HG02588 (cell line): ENCODE measurements at regions not wholly inside any gene's neighbourhood (a gene's known extent, or its start where the extent isn't known, plus 50 kb on each side); places are given as distances from the start of the nearest gene placed in this dataset.
"Not testable (repeated sequence)": the region's sequence is repeated elsewhere in the genome, so short reads cannot be mapped to it uniquely, and the experiment has no call there.

Source experiments
- ATAC-seq: cut with Tn5 transposase; IDR thresholded peaks from one replicate; pipeline ENCODE4 v1.9.1; 2021; ENCODE audit warnings: mild to moderate bottlenecking, moderate library complexity; ENCODE audit not compliant: unreplicated experiment

DNA sequence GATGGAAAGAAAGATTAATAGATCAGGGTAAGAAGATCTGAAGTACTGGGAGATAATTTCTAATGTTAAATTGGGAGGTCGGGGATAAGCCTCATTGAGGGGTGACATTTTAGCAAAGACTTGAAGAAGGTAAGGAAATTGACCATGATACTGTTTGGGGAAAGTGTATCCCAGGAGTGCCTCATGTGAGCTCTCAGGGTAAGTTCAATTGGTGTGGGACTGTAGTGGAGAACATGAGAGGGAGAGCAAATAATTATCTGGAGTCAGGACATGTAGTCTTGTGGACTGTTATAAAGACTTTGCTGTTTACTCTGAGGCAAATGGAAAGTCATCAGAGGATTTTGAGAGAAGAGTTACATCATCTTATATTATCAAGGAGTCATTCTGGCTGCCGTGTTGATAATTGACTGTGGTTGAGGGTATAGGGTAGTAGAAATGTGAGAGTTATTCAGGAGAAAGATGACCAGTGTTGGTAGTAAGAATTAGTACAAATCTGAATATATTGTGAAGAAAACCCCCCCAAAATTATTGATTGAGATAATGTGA, 624.4 kb downstream of the ADCYAP1 start:
- no peak for ATAC-seq

GRCh38 chr18:1530650-1531049, 626.0 kb downstream of the ADCYAP1 start:
- ATAC-seq = no peak

DNA sequence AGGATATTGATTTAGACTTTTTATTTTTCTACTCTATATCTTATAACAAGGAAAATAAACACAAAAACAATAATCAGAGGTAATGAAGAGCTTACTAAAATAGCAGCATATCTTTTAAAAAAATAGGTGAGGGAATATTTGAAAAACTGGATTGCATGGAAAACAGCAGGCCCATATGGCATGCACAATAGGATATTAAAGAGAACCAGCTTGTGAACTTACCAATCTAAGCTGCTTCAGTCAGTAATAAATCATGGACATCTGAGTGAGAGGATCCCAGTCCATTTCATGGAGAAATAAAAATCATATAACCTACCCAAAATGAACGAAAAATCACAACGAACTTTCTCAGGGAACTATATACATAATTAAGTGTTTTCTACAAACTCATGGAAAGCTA, 634.6 kb downstream of the ADCYAP1 start:
- no peak for ATAC-seq

DNA sequence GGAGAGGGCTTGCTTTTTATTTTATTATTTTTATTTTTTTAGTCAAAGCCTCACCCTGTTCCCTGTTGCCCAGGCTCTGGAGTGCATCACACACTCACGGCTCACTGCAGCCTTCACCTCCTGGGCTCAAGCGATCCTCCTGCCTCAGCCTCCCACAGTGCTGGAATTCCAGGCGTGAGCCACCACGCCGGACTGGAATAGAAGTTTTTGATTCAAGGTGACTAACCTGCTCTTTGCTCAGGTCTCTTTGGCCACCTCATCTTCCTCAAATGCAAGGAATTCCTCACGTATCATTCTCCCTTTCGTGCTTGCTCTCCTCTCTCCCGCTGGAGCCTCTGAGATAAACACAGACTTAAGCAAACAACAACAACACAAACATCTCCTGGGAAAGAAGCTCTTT, 636.8 kb downstream of the ADCYAP1 start:
- ATAC-seq = no peak

GRCh38 chr18:1542230-1542774, 637.6 kb downstream of the ADCYAP1 start:
- ATAC-seq = no peak

- ATAC-seq = no peak
These were observed 639.3 kb downstream of the ADCYAP1 start for GRCh38 chr18:1544016-1544415.

GRCh38 chr18:1557711-1558110, 653.0 kb downstream of the ADCYAP1 start:
- ATAC-seq = not testable (repeated sequence)

DNA sequence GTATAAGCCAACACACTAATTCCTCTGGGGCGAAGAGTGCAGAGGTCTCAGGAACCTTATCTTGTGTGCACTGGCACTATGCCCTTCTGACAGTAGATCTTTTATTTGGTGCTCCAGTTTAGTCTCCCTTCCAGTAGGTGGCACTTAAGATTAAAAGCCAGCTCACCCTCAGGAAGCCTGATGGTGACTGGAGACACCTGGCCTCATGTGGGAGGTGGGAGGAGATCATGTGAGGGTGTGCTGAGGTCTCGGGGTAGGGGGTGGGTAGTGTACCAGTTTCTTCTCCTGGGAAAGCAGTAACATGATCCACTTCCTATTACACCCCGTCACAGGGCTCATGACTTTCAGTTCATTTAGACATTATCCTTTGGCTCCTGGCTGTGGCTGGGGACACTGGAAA, 654.9 kb downstream of the ADCYAP1 start:
- no peak for ATAC-seq

DNA sequence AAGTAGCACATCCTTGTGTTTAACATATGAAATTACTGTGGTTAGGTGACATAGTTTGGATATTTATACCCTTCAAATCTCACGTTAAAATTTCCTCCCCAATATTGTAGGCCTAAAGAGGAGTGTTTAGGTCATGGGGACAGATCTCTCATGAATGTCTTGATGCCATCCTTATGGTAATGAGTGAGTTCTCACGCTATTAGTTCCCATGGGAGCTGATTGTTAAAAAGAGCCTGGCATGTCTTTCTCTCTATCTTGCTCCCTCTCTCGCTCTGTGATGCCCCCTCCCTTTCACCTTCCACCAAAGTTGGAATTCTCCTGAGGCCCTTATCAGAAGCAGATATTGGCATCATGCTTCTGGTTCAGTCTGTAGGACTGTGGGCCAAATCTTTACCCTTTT, 660.1 kb downstream of the ADCYAP1 start:
- no peak for ATAC-seq

- ATAC-seq = no peak
These were observed 666.5 kb downstream of the ADCYAP1 start for GRCh38 chr18:1571206-1571605.

- ATAC-seq = no peak
These were observed 669.1 kb downstream of the ADCYAP1 start for GRCh38 chr18:1573732-1574131.

DNA sequence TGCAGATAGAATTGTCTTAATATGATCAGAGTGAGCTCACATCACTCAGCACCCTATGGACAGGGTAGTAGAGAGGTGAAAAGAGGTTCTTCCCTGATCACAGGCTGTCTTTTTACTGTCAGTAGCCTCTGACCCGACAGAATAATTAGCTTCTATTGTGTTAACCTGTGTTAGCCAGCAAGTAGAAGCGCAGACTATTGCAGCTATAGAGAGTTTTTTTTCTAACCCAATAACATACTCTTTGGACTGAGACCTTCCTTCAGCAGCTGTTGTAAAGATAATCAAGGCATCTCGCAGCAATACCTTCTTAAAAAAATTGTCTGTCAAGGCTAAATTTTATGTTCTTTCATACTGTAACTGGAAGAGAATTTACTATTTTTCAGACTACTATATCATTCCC, 670.4 kb downstream of the ADCYAP1 start:
- ATAC-seq = no peak

GRCh38 chr18:1578505-1578904, 673.8 kb downstream of the ADCYAP1 start:
- no peak for ATAC-seq

- ATAC-seq = no peak
These were observed 676.9 kb downstream of the ADCYAP1 start for GRCh38 chr18:1581581-1581980.

DNA sequence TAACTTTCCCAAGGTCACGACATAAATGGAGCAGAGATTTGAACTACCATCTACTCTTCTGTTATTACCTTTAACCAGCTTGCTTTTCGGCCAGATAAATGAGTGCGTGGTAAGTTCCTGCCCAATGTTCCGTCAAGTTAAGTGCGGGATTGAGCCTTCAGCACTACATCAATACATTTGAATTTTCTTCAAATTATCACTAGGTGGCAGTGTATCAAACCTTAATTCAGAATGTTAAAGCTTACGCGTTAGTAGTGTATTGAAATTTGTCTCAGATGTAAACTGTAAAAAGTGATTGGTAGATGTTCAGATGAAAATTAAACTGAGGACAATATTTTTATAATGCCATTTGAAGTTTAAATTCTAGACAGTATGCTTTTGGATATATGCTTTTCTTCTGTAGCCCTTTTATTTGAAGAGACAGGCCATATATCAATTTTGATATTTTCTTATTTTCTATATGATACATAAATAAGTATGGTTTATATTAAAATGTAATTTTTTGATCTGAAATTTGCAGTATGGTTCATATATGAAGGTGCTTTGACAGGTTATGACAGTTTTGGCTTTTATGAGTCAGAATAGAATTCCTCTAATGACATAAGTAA, 681.3 kb downstream of the ADCYAP1 start:
- ATAC-seq = no peak

GRCh38 chr18:1593091-1593490, 688.4 kb downstream of the ADCYAP1 start:
- no peak for ATAC-seq

DNA sequence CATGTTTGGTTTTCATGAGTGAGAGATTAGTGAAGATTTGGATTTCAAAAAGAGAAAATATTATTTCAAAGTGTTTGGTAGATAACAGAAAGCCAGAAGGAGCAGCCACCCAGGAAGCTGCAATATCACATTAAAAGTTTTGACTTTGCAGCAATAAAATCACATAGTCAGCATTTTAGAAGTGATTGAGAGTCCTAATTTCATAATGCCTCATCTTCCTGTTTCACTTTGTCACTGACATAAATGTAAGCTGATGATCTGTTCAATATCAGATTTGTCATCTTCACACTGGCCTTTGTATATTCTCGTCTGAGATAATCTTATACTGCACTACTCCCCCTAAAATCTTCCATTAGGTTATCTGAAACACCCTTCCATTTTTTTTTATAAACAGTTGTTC, 690.5 kb downstream of the ADCYAP1 start:
- ATAC-seq = no peak

DNA sequence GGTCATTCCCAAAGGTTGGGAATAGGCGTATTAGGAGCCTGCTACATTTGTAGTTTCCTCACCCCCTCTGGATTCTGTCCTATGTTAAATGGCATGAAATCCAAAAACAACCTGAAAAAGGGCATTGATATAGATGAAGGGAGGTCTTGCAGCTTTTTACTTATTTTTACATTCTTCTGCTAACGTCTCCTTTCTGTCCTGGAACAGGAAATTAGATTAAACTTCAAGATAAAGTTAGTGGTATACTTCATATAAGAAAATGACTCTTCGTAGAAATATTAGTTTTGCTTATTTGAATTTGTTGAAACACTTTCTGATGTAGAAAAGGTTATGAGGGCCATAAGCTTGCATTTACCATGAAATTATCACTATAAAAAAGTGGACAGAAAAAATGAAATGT, 694.5 kb downstream of the ADCYAP1 start:
- ATAC-seq = no peak

GRCh38 chr18:1604751-1605150, 700.1 kb downstream of the ADCYAP1 start:
- no peak for ATAC-seq

- no peak for ATAC-seq
These were observed 713.7 kb downstream of the ADCYAP1 start for GRCh38 chr18:1618364-1618763.

DNA sequence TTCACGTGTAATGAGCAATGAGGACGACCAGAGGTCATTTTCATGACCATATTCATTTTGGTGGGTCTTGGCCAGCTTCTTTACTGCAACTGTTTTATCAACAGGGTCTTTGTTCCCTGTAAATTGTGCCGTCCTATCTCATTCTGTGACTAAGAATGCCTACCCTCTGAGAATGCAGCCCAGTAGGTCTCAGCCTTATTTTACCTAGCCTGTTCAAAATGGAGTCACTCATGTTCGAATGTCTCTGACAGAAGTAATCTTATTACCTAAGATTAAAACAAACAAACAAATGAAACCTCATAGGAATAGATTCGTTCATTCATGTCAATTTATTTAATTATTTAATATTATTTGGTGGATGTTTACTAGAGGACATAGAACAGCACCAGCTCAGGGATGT, 714.8 kb downstream of the ADCYAP1 start:
- no peak for ATAC-seq

GRCh38 chr18:1624612-1625011, 719.9 kb downstream of the ADCYAP1 start:
- no peak for ATAC-seq

- ATAC-seq = no peak
These were observed 722.8 kb downstream of the ADCYAP1 start for GRCh38 chr18:1627494-1627893.
